H9 (cell line): ENCODE measurements at regions not wholly inside any gene's neighbourhood (a gene's known extent, or its start where the extent isn't known, plus 50 kb on each side); places are given as distances from the start of the nearest gene placed in this dataset.

Experiments
- DNase-seq: peaks from one replicate; pipeline ENCODE4 v3.0.0-alpha.2; 2017
- H2AFZ ChIP-seq: one replicate; pipeline ENCODE4 v1.6.1; 2013; ENCODE audit warnings: mild to moderate bottlenecking, low read length, control low read depth, moderate library complexity
- H2AK5ac ChIP-seq: 2 replicates; pipeline ENCODE4 v1.6.1; 2013; ENCODE audit warnings: low read length, control low read depth, mixed read lengths; ENCODE audit not compliant: insufficient read length
- H2BK120ac ChIP-seq: one replicate; pipeline ENCODE4 v1.6.1; 2013; ENCODE audit warnings: low read depth, mild to moderate bottlenecking, low read length, control low read depth, inconsistent platforms; ENCODE audit not compliant: poor library complexity, severe bottlenecking
- H2BK12ac ChIP-seq: 2 replicates; pipeline ENCODE4 v1.6.1; 2013; ENCODE audit warnings: low read length, control low read depth, mixed read lengths, low read depth; ENCODE audit not compliant: insufficient read length
- H2BK15ac ChIP-seq: 2 replicates; pipeline ENCODE4 v1.6.1; 2013; ENCODE audit warnings: low read depth, low read length, control low read depth
- H2BK20ac ChIP-seq: one replicate; pipeline ENCODE4 v1.6.1; 2013; ENCODE audit warnings: low read depth, mild to moderate bottlenecking, low read length, control low read depth, inconsistent platforms; ENCODE audit not compliant: poor library complexity, severe bottlenecking
- H2BK5ac ChIP-seq: 2 replicates; pipeline ENCODE4 v1.6.1; 2013; ENCODE audit warnings: low read length, control low read depth, mixed read lengths; ENCODE audit not compliant: insufficient read length
- H3K14ac ChIP-seq: 2 replicates; pipeline ENCODE4 v1.6.1; 2013; ENCODE audit warnings: low read length, control low read depth; ENCODE audit not compliant: insufficient read depth
- H3K18ac ChIP-seq: 2 replicates; pipeline ENCODE4 v1.6.1; 2013; ENCODE audit warnings: low read depth, mild to moderate bottlenecking, mixed read lengths, low read length, control low read depth; ENCODE audit not compliant: insufficient read length
- H3K23ac ChIP-seq: 2 replicates; pipeline ENCODE4 v1.6.1; 2013; ENCODE audit warnings: low read length, control low read depth, mixed read lengths, low read depth; ENCODE audit not compliant: insufficient read length
- H3K23me2 ChIP-seq: 2 replicates; pipeline ENCODE4 v1.6.1; 2013; ENCODE audit warnings: low read depth, mild to moderate bottlenecking, mixed read lengths, low read length, control low read depth; ENCODE audit not compliant: insufficient read length, poor library complexity, severe bottlenecking
- H3K27ac ChIP-seq: 2 replicates; pipeline ENCODE4 v1.5.1; 2013; ENCODE audit warnings: low read length, control low read depth, mixed read lengths, low read depth; ENCODE audit not compliant: insufficient read length
- H3K27me3 ChIP-seq: 2 replicates; pipeline ENCODE4 v1.6.1; 2013; ENCODE audit warnings: low read length, control low read depth, inconsistent platforms; ENCODE audit not compliant: insufficient read depth
- H3K4ac ChIP-seq: 2 replicates; pipeline ENCODE4 v1.6.1; 2013; ENCODE audit warnings: low read depth, mild to moderate bottlenecking, control low read depth, inconsistent platforms, low read length, moderate library complexity
- H3K4me1 ChIP-seq: 2 replicates; pipeline ENCODE4 v1.6.1; 2013; ENCODE audit warnings: low read length, control low read depth, inconsistent platforms; ENCODE audit not compliant: insufficient read depth
- H3K4me2 ChIP-seq: 2 replicates; pipeline ENCODE4 v1.6.1; 2013; ENCODE audit warnings: low read length, control low read depth, mixed read lengths; ENCODE audit not compliant: insufficient read length, insufficient read depth
- H3K56ac ChIP-seq: 2 replicates; pipeline ENCODE4 v1.6.1; 2013; ENCODE audit warnings: low read depth, mild to moderate bottlenecking, mixed read lengths, low read length, control low read depth; ENCODE audit not compliant: insufficient read length
- H3K79me1 ChIP-seq: 2 replicates; pipeline ENCODE4 v1.6.1; 2013; ENCODE audit warnings: low read depth, mild to moderate bottlenecking, moderate library complexity, low read length, control low read depth, inconsistent platforms; ENCODE audit not compliant: insufficient read depth, poor library complexity, severe bottlenecking
- H3K79me2 ChIP-seq: 2 replicates; pipeline ENCODE4 v1.6.1; 2013; ENCODE audit warnings: low read length, control low read depth, inconsistent platforms; ENCODE audit not compliant: insufficient read depth
- H3K9ac ChIP-seq: 2 replicates; pipeline ENCODE4 v1.6.1; 2013; ENCODE audit warnings: low read length, control low read depth, mixed read lengths; ENCODE audit not compliant: insufficient read length; ENCODE audit errors: extremely low read depth
- H3K9me3 ChIP-seq: one replicate; pipeline ENCODE4 v1.6.1; 2013; ENCODE audit warnings: low read depth, low read length, inconsistent platforms; ENCODE audit not compliant: control insufficient read depth
- H3T11ph ChIP-seq: one replicate; pipeline ENCODE4 v1.6.1; 2013; ENCODE audit warnings: mild to moderate bottlenecking, low read length, control low read depth, inconsistent platforms
- H4K20me1 ChIP-seq: one replicate; pipeline ENCODE4 v1.6.1; 2013; ENCODE audit not compliant: control insufficient read depth, insufficient read length, insufficient read depth
- H4K5ac ChIP-seq: 2 replicates; pipeline ENCODE4 v1.6.1; 2013; ENCODE audit warnings: low read depth, mild to moderate bottlenecking, mixed read lengths, low read length, control low read depth; ENCODE audit not compliant: insufficient read length
- H4K8ac ChIP-seq: replicated peaks from 2 replicates; pipeline ENCODE4 v1.6.1; 2013; ENCODE audit warnings: low read length, control low read depth, mixed read lengths, low read depth; ENCODE audit not compliant: insufficient read length
- H4K91ac ChIP-seq: 2 replicates; pipeline ENCODE4 v1.6.1; 2013; ENCODE audit warnings: low read depth, mild to moderate bottlenecking, moderate library complexity, mixed read lengths, low read length, control low read depth; ENCODE audit not compliant: insufficient read length
- H3K27ac Mint-ChIP-seq, 3 experiments: 2 replicates in 2 of 3; 3 replicates in 1 of 3; pipeline ENCODE4 v1.8.0; 2020 to 2021; ENCODE audit warnings: mixed read lengths in 3 of 3, mild to moderate bottlenecking in 1 of 3, moderate library complexity in 1 of 3
- H3K27me3 Mint-ChIP-seq: 2 replicates; pipeline ENCODE4 v1.8.0; 2021; ENCODE audit warnings: low read depth, mild to moderate bottlenecking, moderate library complexity, mixed read lengths
- H3K36me3 Mint-ChIP-seq, 3 experiments: 2 replicates in 2 of 3; 3 replicates in 1 of 3; pipeline ENCODE4 v1.8.0; 2020 to 2021; ENCODE audit warnings: low read depth in 3 of 3, mixed read lengths in 3 of 3; ENCODE audit not compliant: insufficient read depth in 1 of 3
- H3K4me1 Mint-ChIP-seq, 2 experiments: 2 replicates each; pipeline ENCODE4 v1.8.0; 2020; ENCODE audit warnings: mixed read lengths in 2 of 2
- H3K4me3 Mint-ChIP-seq, 2 experiments: 2 replicates in 1 of 2; 3 replicates in 1 of 2; pipeline ENCODE4 v1.8.0; 2020 to 2021; ENCODE audit warnings: mild to moderate bottlenecking in 2 of 2, mixed read lengths in 2 of 2, moderate library complexity in 1 of 2
- H3K9me3 Mint-ChIP-seq, 2 experiments: 2 replicates in 1 of 2; 3 replicates in 1 of 2; pipeline ENCODE4 v1.8.0; 2020; ENCODE audit warnings: mild to moderate bottlenecking in 2 of 2, mixed read lengths in 2 of 2, moderate library complexity in 1 of 2
- CTCF ChIP-seq: fragments of 200-600 bp; sonication (generic); conservative IDR thresholded peaks from 3 replicates; pipeline ENCODE4 v1.8.0; 2021; ENCODE audit warnings: antibody characterized with exemption, mild to moderate bottlenecking

GRCh38 chr1:83694449-83694848, 304.5 kb downstream of the TTLL7 start:
- no peak overlapping the region; a peak in 1 of 5 replicates for H3K4me3 Mint-ChIP-seq
- Histone ChIP-seq H3K27ac (no peak overlapping the region), H2BK12ac (no peak overlapping the region), H4K20me1 (no peaks in the 10 kb centered on the region), H2BK20ac (no peak overlapping the region), H4K8ac (no peak overlapping the region), H3K14ac (no peak overlapping the region), H3K79me2 (no peaks in the 10 kb centered on the region), H3K79me1 (no peaks in the 10 kb centered on the region), H3K18ac (no peak overlapping the region), H4K5ac (no peak overlapping the region), H2BK5ac (no peak overlapping the region), H4K91ac (no peak overlapping the region), H3K56ac (no peak overlapping the region), H3K4me2 (no peak overlapping the region), H2BK15ac (no peak overlapping the region), H3K9me3 (no peaks in the 10 kb centered on the region), H3K23me2 (no peaks in the 10 kb centered on the region), H3K23ac (no peak overlapping the region), H2BK120ac (no peak overlapping the region), H3K27me3 (no peaks in the 10 kb centered on the region), H3K9ac (no peak overlapping the region), H2AFZ (no peak overlapping the region), H3K4ac (no peak overlapping the region), H3K4me1 (peaks cover 17% of the 10 kb centered on the region), H3T11ph (no peak overlapping the region), H2AK5ac (no peak overlapping the region)
- peaks cover 7 to 9% of the 10 kb centered on the region in 2 experiments for H3K9me3 Mint-ChIP-seq
- peak overlapping the region; percentile 83 to 99 (median 99); a peak in 4 of 7 replicates for H3K27ac Mint-ChIP-seq
- no peak for TF ChIP-seq CTCF
- H3K4me1 Mint-ChIP-seq = peaks cover 69 to 71% of the 10 kb centered on the region in 2 experiments
- DNase-seq = no peak
- H3K36me3 Mint-ChIP-seq = peaks cover 3 to 11% (median 6%) of the 10 kb centered on the region in 3 experiments
- peaks cover 3% of the 10 kb centered on the region for H3K27me3 Mint-ChIP-seq
